GM12875 (cell line): ENCODE measurements at regions not wholly inside any gene's neighbourhood (a gene's known extent, or its start where the extent isn't known, plus 50 kb on each side); places are given as distances from the start of the nearest gene placed in this dataset.

Experiments
- H3K4me3 ChIP-seq: one replicate; pipeline ENCODE4 v1.5.1; 2011; ENCODE audit warnings: low read depth, low read length, control low read depth
- TF ChIP-seq, protein P1 (sequence below): IDR thresholded peaks from 2 replicates; pipeline ENCODE4 v1.5.1; 2011; ENCODE audit warnings: low read depth, mild to moderate bottlenecking, control low read depth, inconsistent platforms, low read length, moderate library complexity, borderline replicate concordance; ENCODE audit not compliant: insufficient read depth

DNA sequence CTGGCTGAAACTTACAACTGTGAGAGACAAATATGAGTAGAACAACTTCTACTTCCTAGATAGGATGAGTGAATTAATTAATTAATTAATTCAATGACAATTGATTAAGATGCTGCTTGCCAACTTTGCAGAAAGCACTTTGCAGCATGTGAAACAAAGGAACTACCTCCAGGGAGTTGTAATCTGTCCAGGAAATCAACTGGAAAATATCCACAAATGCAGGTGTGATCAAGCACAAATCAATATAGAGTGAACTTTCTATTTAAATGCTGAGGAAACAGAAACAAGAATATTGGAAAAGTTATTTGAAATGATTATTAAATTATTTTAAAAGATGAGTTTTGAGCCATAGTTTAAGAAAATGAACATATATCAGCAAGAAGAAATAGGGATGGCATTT is 163.9 kb upstream of the ARID2 start:
- TF ChIP-seq, protein P1, sequence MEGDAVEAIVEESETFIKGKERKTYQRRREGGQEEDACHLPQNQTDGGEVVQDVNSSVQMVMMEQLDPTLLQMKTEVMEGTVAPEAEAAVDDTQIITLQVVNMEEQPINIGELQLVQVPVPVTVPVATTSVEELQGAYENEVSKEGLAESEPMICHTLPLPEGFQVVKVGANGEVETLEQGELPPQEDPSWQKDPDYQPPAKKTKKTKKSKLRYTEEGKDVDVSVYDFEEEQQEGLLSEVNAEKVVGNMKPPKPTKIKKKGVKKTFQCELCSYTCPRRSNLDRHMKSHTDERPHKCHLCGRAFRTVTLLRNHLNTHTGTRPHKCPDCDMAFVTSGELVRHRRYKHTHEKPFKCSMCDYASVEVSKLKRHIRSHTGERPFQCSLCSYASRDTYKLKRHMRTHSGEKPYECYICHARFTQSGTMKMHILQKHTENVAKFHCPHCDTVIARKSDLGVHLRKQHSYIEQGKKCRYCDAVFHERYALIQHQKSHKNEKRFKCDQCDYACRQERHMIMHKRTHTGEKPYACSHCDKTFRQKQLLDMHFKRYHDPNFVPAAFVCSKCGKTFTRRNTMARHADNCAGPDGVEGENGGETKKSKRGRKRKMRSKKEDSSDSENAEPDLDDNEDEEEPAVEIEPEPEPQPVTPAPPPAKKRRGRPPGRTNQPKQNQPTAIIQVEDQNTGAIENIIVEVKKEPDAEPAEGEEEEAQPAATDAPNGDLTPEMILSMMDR: no peak
- no peak overlapping the region for H3K4me3 ChIP-seq

DNA sequence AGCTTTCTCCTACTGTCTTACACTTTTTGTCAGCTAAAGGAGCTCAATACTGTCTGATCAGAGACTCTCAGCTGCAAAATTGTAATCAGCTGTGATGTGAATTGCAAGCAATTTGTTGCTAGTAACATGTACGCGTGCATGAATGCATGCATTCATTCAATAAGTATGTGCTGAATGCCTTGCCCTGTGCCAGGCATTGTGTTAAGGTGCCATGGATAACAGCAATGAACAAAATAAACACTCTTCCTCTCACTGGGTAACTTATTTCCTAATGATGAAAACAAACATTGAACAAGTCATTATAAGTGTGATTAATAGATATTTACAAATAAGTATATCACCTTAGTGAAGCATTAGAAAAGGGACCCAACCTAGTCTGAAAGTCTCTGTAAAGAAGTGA is 163.2 kb upstream of the ARID2 start:
- TF ChIP-seq, protein P1: no peak
- H3K4me3 ChIP-seq: no peak overlapping the region

DNA sequence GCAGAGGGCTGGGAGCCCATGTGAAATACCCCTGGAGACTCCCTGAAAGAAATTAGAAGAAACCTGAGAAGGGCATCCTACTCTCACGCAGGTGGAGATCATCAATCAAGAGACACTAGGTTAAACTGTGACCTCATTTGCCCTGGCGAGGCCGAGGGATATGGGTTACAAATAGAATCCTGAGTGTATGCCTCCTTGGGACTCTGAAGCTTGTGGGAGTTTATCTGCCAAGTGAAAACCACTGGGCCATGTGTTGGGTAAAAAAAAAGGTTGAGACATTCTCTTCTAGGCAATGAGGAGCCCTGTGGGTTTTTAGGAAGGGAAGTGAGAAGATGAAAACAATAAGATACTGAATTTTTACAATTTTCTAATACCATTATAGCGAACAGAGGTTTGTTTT is 160.7 kb upstream of the ARID2 start:
- TF ChIP-seq, protein P1: no peak
- no peak overlapping the region for H3K4me3 ChIP-seq

DNA sequence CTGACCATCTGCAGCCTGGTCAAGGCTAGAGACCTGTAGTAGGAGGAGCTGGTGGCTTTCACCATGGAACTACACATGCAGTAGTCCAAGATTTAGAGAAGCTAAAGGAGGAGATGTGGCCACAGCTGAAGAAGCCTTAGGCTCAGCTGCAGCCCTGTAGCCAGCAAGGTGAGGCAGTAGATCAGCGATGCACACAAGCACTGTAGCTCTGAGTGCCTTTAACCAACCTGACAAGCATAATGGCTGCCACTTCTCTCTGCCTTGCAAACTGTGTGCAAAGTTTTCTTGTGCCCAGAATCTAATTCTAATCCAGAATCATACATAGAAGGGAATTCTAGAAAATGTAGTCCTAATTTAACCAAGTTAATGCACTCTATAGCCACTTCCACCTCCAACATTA is 159.0 kb upstream of the ARID2 start:
- no peak overlapping the region for H3K4me3 ChIP-seq
- TF ChIP-seq, protein P1: no peak

DNA sequence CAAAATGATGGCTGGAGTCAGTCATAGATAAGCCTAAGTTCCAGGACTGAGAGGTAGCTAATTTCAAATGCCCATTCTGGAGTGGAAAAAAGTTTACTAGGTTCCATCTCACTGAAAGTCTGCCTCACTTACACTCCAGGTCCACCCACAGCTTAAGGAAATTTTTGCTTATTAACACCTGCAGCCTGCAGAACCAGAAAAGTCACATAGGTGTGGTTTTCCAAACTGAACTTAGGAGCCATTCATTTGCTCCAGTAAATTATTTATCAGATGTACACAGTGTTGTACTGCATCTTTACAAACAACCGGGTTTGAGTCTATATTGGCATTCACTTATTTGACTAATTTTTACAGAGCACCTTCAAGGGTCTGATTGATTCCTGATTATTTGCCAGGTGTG is 157.4 kb upstream of the ARID2 start:
- H3K4me3 ChIP-seq: no peak overlapping the region
- TF ChIP-seq, protein P1: no peak

DNA sequence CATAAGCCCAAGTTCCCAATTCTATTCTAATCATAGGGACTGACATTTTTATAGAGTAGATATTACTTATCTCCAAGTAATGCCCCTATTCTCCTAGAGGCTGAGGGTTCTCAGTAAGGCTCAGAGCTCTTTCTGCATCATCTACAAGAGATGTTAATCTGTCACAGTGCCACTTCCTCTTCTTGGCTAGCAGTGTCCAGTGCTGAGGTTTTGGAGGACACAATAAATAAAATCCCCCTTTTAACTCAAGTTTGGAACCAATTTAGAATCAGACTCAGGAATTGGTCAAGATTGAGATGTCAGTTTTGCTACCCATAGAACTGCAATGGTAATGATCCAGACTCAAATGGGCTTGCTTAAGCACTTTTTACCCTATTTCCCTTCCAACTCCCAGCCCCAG is 154.1 kb upstream of the ARID2 start:
- H3K4me3 ChIP-seq: no peak overlapping the region
- TF ChIP-seq, protein P1: no peak

DNA sequence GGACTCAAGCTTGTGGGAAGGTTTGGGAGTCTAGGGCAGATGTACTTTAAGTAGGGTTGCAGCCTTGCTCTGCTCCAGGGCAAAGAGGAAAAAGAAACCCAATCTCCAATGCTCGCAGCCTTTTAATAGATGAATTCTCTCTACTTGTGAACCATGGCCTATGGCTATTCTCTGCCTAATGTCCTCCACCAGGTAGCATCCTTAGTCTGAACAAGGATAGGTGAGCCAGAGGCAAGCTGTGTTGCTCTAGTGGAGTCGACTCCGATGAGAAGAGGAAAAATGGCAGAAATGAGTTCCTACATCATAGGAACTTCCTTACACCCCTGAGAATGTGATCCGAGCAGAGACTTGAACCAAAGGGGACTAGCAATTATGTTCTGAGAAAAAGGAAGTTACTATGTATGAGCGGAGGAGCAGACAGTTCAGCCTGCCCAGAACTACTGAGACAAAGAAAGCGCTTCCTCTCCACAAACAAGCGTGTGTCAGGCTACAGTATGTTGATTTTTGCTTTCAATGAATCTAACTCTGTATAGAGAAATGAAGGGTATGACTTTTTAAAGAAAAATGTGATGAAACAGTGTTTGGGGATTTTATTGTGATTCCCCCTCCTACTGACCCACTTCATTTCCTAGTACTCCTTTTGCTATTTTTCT is 153.6 kb upstream of the ARID2 start:
- no peak overlapping the region for H3K4me3 ChIP-seq
- TF ChIP-seq, protein P1: no peak
